ENCODE measurements at regions not wholly inside any gene's neighbourhood (a gene's known extent, or its start where the extent isn't known, plus 50 kb on each side); places are given as distances from the start of the nearest gene placed in this dataset.

- H3K27ac Mint-ChIP-seq, result no peak overlapping the region
- no peaks in the 10 kb centered on the region for H3K9me3 Mint-ChIP-seq
- H3K27me3 Mint-ChIP-seq, result no peaks in the 10 kb centered on the region
- no peak for DNase-seq (ENCODE audit: extremely low spot score, unreplicated experiment)
- TF ChIP-seq CTCF (conservative IDR thresholded peaks at IDR 0.05), result no peak
- H3K36me3 Mint-ChIP-seq, result no peaks in the 10 kb centered on the region
- H3K4me1 Mint-ChIP-seq (ENCODE audit: unreplicated experiment), result peaks cover 5% of the 10 kb centered on the region
- H3K4me3 Mint-ChIP-seq, result no peak overlapping the region
Observed at GRCh38 chr22:46090036-46090591, 60.2 kb upstream of the PPARA start.

- H3K36me3 Mint-ChIP-seq, result no peaks in the 10 kb centered on the region
- no peak overlapping the region for H3K27ac Mint-ChIP-seq
- DNase-seq (ENCODE audit: extremely low spot score, unreplicated experiment), result no peak
- no peak overlapping the region for H3K4me3 Mint-ChIP-seq
- no peak for TF ChIP-seq CTCF (conservative IDR thresholded peaks at IDR 0.05)
- peaks cover 5% of the 10 kb centered on the region for H3K4me1 Mint-ChIP-seq (ENCODE audit: unreplicated experiment)
- no peaks in the 10 kb centered on the region for H3K27me3 Mint-ChIP-seq
- no peaks in the 10 kb centered on the region for H3K9me3 Mint-ChIP-seq
Observed at GRCh38 chr22:46090631-46091201, 59.6 kb upstream of the PPARA start.

- no peak overlapping the region for H3K27ac Mint-ChIP-seq
Observed at GRCh38 chr22:46091277-46091977, 58.9 kb upstream of the PPARA start.

GRCh38 chr22:46092011-46092410 lies 58.3 kb upstream of the PPARA start:
- no peak overlapping the region for H3K27ac Mint-ChIP-seq

More at GRCh38 chr22:46091277-46091977, 58.9 kb upstream of the PPARA start:
- H3K4me3 Mint-ChIP-seq, result no peak overlapping the region
- TF ChIP-seq CTCF (conservative IDR thresholded peaks at IDR 0.05), result no peak
- no peaks in the 10 kb centered on the region for H3K27me3 Mint-ChIP-seq
- H3K4me1 Mint-ChIP-seq (ENCODE audit: unreplicated experiment), result peaks cover 5% of the 10 kb centered on the region
- no peak for DNase-seq (ENCODE audit: extremely low spot score, unreplicated experiment)
- H3K9me3 Mint-ChIP-seq, result no peaks in the 10 kb centered on the region
- no peaks in the 10 kb centered on the region for H3K36me3 Mint-ChIP-seq

More at GRCh38 chr22:46092011-46092410, 58.3 kb upstream of the PPARA start:
- no peaks in the 10 kb centered on the region for H3K36me3 Mint-ChIP-seq
- DNase-seq (ENCODE audit: extremely low spot score, unreplicated experiment), result no peak
- H3K27me3 Mint-ChIP-seq, result no peaks in the 10 kb centered on the region
- H3K4me1 Mint-ChIP-seq (ENCODE audit: unreplicated experiment), result peaks cover 5% of the 10 kb centered on the region
- no peak overlapping the region for H3K4me3 Mint-ChIP-seq
- no peaks in the 10 kb centered on the region for H3K9me3 Mint-ChIP-seq
- TF ChIP-seq CTCF (conservative IDR thresholded peaks at IDR 0.05), result no peak
